Esophagus muscularis mucosa (tissue), 4 donors: ENCODE measurements at regions not wholly inside any gene's neighbourhood (a gene's known extent, or its start where the extent isn't known, plus 50 kb on each side); places are given as distances from the start of the nearest gene placed in this dataset.

Experiments used
- EP300 ChIP-seq: sonication (generic); formaldehyde crosslinking; IDR thresholded peaks from one replicate; pipeline ENCODE4 v1.6.1; 2017; ENCODE audit warnings: antibody characterized with exemption
- POLR2A ChIP-seq: fragments of 450-650 bp; IDR thresholded peaks from one replicate; pipeline ENCODE4 v1.6.1; 2017; ENCODE audit warnings: antibody characterized with exemption, moderate library complexity, mild to moderate bottlenecking, low read depth
- TF ChIP-seq, protein P1 (sequence below), 3 experiments: fragments of 200-600 bp in 2 of 3; fragments of 450-650 bp in 1 of 3; sonication (generic) in 2 of 3; IDR thresholded peaks; one replicate each; pipeline ENCODE4 v1.5.1; 2017 to 2019; ENCODE audit warnings: antibody characterized with exemption in 3 of 3, mild to moderate bottlenecking in 2 of 3, moderate library complexity in 1 of 3

DNA sequence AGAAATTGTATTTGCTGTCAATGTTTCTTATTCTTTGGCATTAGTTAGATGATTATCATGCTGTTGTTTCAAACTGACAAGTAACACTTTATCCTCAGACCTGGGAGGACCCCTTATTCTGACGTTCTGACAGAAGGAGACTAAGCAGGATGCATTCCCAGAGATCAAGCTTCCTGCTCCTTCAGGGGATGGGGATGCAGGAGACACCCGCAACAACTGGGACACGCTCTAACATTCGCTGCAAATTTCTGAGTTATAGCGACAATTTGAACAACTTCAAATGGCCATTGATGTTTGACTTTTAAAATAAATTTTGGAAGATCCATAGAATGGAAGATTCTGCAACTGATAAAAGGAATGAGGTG is 69.0 kb upstream of the ZNF184 start:
- TF ChIP-seq, protein P1, sequence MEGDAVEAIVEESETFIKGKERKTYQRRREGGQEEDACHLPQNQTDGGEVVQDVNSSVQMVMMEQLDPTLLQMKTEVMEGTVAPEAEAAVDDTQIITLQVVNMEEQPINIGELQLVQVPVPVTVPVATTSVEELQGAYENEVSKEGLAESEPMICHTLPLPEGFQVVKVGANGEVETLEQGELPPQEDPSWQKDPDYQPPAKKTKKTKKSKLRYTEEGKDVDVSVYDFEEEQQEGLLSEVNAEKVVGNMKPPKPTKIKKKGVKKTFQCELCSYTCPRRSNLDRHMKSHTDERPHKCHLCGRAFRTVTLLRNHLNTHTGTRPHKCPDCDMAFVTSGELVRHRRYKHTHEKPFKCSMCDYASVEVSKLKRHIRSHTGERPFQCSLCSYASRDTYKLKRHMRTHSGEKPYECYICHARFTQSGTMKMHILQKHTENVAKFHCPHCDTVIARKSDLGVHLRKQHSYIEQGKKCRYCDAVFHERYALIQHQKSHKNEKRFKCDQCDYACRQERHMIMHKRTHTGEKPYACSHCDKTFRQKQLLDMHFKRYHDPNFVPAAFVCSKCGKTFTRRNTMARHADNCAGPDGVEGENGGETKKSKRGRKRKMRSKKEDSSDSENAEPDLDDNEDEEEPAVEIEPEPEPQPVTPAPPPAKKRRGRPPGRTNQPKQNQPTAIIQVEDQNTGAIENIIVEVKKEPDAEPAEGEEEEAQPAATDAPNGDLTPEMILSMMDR (IDR thresholded peaks at IDR 0.05) = no peak
- no peak for TF ChIP-seq EP300
- TF ChIP-seq POLR2A = no peak
